Activated naive CD4-positive, alpha-beta T cell treated with anti-CD3 and anti-CD28 coated beads, Interleukin-2, amount 50 U/mL, for 72 hours (primary cell): ENCODE measurements at regions not wholly inside any gene's neighbourhood (a gene's known extent, or its start where the extent isn't known, plus 50 kb on each side); places are given as distances from the start of the nearest gene placed in this dataset.

Experiments used
- ATAC-seq, 2 donors: fragments of 150-1000 bp; cut with Tn5 transposase; 2 replicates each; pipeline ENCODE4 v1.10.0; 2021; ENCODE audit warnings: mild to moderate bottlenecking in 2 of 2, moderate library complexity in 2 of 2
- DNase-seq, 2 donors: peaks; one replicate each; pipeline ENCODE4 v3.0.0; 2021 to 2022; ENCODE audit warnings: low spot score in 2 of 2
- H3K27ac Mint-ChIP-seq, 2 donors: one replicate each; pipeline ENCODE4 v1.8.0; 2022; ENCODE audit warnings: mild to moderate bottlenecking in 2 of 2, mixed read lengths in 2 of 2
- H3K36me3 Mint-ChIP-seq, 2 donors: one replicate each; pipeline ENCODE4 v1.8.0; 2022; ENCODE audit warnings: mixed read lengths in 2 of 2
- H3K9me3 Mint-ChIP-seq, 2 donors: one replicate each; pipeline ENCODE4 v1.8.0; 2022; ENCODE audit warnings: mixed read lengths in 2 of 2

DNA sequence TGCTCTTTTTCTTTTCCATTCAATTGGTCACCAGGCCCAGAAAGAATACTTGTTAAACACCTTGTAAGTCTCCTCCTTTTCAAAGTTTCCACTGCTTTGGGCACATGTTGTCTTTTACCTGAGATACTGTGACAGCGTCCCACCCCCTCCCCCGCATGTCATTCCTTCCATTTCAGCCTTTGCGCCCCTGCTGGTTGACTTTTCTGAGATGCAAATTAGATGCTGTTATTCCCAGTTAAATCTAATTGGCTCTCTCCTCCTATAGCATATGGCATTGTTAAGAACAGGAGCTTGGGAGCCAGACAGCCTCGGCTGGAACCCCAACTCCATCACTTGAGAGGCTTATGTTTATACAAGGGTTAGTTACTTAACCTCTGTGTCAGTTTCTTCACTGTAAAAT lies 80.3 kb upstream of the GAREM1 start:
- no peak for DNase-seq
- Mint-ChIP-seq H3K27ac (no peak overlapping the region), H3K9me3 (no peaks in the 10 kb centered on the region), H3K36me3 (no peaks in the 10 kb centered on the region)
- no peak for ATAC-seq

DNA sequence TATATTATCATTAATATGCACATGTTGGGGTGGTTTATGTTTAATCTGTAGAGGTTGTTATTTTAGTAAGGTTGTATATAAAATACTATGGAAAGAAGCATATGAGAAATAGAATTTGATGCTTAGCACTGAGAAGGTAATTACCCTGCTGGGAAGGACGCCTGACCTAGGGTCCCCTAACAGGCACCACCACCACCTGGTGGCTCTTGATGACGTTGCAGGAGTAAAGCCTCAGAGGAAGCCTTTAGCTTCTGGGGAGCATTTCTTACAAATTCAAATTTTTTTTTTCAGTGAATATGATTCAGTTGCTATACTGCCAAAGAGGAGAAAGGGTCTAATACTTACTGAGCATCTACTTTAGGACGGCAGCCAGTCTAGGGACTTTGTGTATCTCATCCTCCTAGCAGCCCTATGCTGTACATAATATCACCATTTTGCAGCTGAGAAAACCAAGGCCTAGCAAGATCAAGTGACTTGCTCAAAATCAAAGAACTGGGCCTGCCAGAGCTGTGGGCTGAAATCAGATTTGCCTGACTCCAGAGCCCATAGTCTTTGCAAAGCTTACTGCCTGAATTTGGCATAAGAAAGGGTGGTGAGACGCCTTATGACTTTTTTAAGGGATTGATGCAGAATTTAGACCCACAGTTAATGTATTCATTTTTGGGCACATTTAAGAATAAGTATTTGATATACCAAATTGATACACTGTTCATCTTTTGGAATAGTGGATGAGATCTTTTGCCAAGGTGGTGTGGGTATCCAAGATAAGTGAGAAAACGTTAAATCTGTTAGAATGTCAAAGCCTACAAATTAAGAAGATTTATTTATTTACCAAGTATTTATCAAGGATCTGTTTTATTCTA lies 78.8 kb upstream of the GAREM1 start:
- Mint-ChIP-seq H3K27ac (no peak overlapping the region), H3K9me3 (no peaks in the 10 kb centered on the region), H3K36me3 (no peaks in the 10 kb centered on the region)
- ATAC-seq (peak; percentile 65 to 87), DNase-seq (peak in 1 of 2 donors; percentile 46)

DNA sequence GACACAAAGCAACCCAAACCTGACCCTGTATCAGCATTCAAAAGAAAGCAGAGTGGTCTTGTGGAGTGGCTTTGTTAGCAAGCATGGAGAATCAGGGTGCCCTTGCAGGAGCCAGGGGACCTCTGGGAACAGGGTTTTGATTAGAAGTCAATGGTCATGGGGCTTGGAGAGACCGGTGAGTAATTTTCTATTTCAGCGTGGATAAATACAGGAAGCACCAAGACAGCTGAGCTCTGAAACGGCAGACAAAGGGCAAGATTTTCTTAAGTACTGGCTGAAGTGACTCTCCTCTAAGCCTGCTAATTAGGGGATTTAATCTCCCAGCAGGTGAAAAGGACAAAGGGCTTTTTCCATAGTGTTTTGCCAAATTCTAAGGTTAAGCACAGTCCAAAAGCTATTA lies 78.0 kb upstream of the GAREM1 start:
- no peaks in the 10 kb centered on the region for H3K9me3 Mint-ChIP-seq
- DNase-seq = no peak
- H3K27ac Mint-ChIP-seq = no peak overlapping the region
- no peak for ATAC-seq
- no peaks in the 10 kb centered on the region for H3K36me3 Mint-ChIP-seq

DNA sequence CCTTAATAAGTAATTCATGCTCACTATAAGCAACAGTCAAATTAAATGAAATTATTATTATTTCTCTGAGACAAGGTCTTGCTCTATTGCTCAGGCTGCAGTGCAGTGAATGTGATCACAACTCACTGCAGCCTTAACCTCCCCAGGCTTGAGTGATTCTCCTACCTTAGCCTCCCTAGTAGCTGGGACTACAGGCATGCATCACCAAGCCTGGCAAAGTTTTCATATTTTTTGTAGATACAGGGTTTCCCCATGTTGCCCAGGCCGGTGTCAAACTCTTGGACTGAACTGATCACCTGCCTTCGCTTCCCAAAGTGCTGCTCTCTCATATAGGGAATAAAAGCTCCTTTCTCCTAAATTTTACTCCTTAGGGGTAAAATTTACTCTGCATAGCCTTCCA lies 74.9 kb upstream of the GAREM1 start:
- H3K36me3 Mint-ChIP-seq = no peaks in the 10 kb centered on the region
- no peak for DNase-seq
- H3K27ac Mint-ChIP-seq = no peak overlapping the region
- no peak for ATAC-seq
- H3K9me3 Mint-ChIP-seq = no peaks in the 10 kb centered on the region

DNA sequence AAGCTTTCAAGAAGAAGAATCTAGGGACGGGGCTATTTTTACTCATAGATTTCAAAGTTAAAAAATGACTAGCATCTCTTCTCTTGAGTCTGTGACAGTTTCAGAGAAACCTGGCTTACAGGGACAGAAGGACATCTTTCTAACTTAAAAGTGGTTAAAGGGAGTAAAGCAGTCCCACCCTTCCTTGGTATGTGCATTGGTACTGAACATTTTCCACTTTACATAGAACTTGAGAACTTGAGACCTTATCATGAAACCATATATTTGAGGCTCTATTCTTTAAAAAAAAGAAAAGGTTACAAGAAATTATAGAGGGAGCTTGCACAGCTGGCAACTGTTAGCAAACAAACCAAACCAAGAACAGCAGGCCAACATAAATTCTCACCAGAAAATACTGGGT lies 73.4 kb upstream of the GAREM1 start:
- DNase-seq (no peak), ATAC-seq (no peak)
- H3K27ac Mint-ChIP-seq = no peak overlapping the region
- no peaks in the 10 kb centered on the region for H3K9me3 Mint-ChIP-seq
- H3K36me3 Mint-ChIP-seq = no peaks in the 10 kb centered on the region

DNA sequence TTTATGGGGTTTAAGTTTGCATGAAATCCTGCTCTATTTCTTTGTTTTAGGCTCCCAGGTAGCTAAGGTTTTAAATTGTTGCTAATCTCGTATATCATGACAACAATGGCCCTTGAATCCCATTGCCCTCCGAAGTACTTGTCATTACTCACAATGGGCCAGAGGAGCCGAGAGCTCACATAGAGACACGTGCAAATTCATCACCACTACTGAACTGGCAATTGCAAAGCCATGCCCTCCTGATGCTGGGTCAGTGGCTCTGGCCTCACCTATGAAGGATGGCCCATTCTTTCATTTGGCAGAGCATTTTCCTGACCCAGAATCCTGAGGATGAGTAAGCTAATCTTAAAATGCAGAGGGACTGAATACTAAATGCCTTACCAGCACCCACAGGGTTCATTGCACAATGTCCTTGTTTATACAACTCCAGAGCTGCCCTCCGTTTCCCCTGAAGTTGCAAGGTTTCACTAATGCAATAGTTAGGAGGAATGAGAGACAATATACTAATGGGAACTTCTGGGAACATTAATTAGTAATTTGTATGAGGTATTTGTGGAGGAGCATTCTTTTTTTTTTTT lies 71.6 kb upstream of the GAREM1 start:
- ATAC-seq = no peak
- H3K9me3 Mint-ChIP-seq = no peaks in the 10 kb centered on the region
- DNase-seq = no peak
- no peak overlapping the region for H3K27ac Mint-ChIP-seq
- H3K36me3 Mint-ChIP-seq = no peaks in the 10 kb centered on the region

DNA sequence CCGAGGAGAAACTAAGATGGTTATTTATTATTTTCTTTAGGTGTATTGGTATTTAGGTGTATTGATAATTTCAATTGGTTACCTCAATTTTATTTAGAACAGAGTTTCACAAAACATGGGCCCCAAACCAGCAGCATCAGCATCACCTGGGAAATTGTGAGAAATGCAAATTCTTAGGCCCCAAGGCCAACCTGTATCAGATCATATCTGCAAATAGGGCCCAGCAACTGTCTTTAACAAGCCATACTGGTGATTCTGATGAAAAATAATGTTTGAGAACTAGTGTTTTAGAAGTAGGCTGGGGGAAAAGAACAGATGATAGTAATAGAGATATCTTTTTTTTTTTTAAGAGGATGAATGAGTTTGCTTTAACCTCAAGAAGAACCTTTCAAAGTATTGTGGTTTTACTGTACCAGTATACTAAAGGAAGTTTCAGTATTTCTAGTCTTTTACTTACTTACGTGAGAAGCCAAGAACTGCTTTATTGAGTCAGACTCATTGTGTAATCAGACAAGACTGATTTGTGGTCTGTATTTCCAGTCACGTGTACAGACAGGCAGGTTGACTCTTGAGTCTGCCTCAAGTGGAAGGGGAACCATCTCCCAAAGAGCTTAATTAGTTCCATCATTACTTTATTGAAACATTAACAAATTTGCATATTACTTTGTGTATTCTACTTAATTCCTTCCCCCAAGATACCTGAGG lies 60.4 kb upstream of the GAREM1 start:
- ATAC-seq (peak; percentile 98 to 99), DNase-seq (no peak)
- Mint-ChIP-seq H3K36me3 (peaks cover 0 to 6% of the 10 kb centered on the region in 2 donors), H3K27ac (no peak overlapping the region), H3K9me3 (no peaks in the 10 kb centered on the region)

DNA sequence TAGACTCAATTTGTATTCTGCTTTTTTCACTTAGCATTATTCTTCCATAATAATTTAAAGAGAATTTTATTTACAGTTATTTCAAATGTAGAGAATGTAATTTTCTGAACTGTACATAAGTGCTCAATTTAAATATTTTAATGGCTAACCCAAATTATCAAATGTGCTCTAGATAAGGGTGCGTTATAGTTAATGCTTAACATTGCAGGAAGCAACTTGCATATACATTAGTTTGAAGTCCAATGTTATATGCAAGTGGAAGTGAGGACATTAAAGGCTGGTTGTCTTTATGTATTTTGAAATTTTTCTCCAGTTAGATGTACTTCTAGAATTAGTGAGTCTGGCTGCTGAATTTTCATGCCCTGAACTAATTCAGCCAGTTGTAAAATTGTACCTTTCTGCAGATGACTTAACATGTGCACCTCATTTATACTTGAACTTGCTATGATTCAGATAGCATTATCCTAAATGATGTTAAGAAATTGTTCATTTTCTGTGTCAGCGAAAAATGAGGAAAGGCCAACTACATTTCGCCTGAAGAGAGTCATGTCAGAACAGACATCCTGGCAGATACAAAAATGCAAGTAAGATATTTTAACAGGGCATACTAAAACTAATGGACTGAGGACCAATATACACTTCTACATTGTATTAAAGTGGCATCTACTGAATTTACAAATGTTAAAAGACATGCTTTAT lies 59.2 kb upstream of the GAREM1 start:
- Mint-ChIP-seq H3K27ac (no peak overlapping the region), H3K36me3 (peaks cover 0 to 6% of the 10 kb centered on the region in 2 donors), H3K9me3 (no peaks in the 10 kb centered on the region)
- DNase-seq (no peak), ATAC-seq (no peak)

DNA sequence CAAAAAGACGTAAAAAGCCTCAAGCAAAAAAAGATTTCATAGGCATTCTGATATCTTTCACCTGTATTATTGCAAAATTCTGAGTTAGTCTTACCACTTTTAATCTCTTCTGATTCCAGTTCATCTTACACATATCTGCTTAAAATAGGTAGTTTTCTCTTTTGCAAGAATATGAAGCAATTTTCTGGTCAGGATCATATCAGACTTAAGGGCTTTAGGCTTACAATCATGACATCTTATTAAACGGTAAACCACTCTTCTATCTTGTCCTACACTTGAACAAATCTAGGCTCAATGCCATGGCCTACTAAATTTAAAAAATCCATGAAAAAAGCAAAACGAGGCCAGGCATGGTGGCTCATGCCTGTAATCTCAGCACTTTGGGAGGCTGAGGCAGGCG lies 50.1 kb upstream of the GAREM1 start:
- no peak overlapping the region for H3K27ac Mint-ChIP-seq
- H3K36me3 Mint-ChIP-seq = no peaks in the 10 kb centered on the region
- no peaks in the 10 kb centered on the region for H3K9me3 Mint-ChIP-seq
- no peak for DNase-seq
- ATAC-seq = no peak
